ENCODE measurements at regions not wholly inside any gene's neighbourhood (a gene's known extent, or its start where the extent isn't known, plus 50 kb on each side); places are given as distances from the start of the nearest gene placed in this dataset.

GRCh38 chr2:60094450-60094929 lies 459.0 kb downstream of the BCL11A start:
- FAIRE-seq (no peak), DNase-seq (ENCODE audit: insufficient read length, low spot score) (no peak)
- no peak for TF ChIP-seq CTCF (IDR thresholded peaks at IDR 0.05; ENCODE audit: insufficient read depth, missing control alignments)

- no peak for FAIRE-seq
- TF ChIP-seq CTCF (IDR thresholded peaks at IDR 0.05; ENCODE audit: insufficient read depth, missing control alignments), result no peak
- no peak for DNase-seq (ENCODE audit: insufficient read length, low spot score)
Observed at GRCh38 chr2:60092781-60093180, 460.7 kb downstream of the BCL11A start.

- no peak for FAIRE-seq
- no peak for TF ChIP-seq CTCF (IDR thresholded peaks at IDR 0.05; ENCODE audit: insufficient read depth, missing control alignments)
- DNase-seq (ENCODE audit: insufficient read length, low spot score), result no peak
Observed at GRCh38 chr2:60091894-60092293, 461.6 kb downstream of the BCL11A start.

GRCh38 chr2:60091266-60091665 lies 462.2 kb downstream of the BCL11A start:
- FAIRE-seq (no peak), DNase-seq (ENCODE audit: insufficient read length, low spot score) (no peak)
- TF ChIP-seq CTCF (IDR thresholded peaks at IDR 0.05; ENCODE audit: insufficient read depth, missing control alignments), result no peak

GRCh38 chr2:60079562-60079961 lies 473.9 kb downstream of the BCL11A start:
- FAIRE-seq, result no peak
- DNase-seq (ENCODE audit: insufficient read length, low spot score), result no peak
- no peak for TF ChIP-seq CTCF (IDR thresholded peaks at IDR 0.05; ENCODE audit: insufficient read depth, missing control alignments)

- DNase-seq (ENCODE audit: insufficient read length, low spot score), result no peak
- no peak for FAIRE-seq
- no peak for TF ChIP-seq CTCF (IDR thresholded peaks at IDR 0.05; ENCODE audit: insufficient read depth, missing control alignments)
Observed at GRCh38 chr2:60075048-60075447, 478.4 kb downstream of the BCL11A start.

- peak; percentile 21 for DNase-seq (ENCODE audit: insufficient read length, low spot score)
- no peak for TF ChIP-seq CTCF (IDR thresholded peaks at IDR 0.05; ENCODE audit: insufficient read depth, missing control alignments)
- FAIRE-seq, result no peak
Observed at GRCh38 chr2:60073201-60073600, 480.3 kb downstream of the BCL11A start.
